ENCODE measurements at regions not wholly inside any gene's neighbourhood (a gene's known extent, or its start where the extent isn't known, plus 50 kb on each side); places are given as distances from the start of the nearest gene placed in this dataset.

GRCh38 chr5:169411786-169412430, 111.0 kb upstream of the SLIT3 start:
- no peak overlapping the region for H3K27ac ChIP-seq (replicated peaks)
- intact Hi-C loops (cut with micrococcal nuclease): no loop called here
- TF ChIP-seq, protein P1, sequence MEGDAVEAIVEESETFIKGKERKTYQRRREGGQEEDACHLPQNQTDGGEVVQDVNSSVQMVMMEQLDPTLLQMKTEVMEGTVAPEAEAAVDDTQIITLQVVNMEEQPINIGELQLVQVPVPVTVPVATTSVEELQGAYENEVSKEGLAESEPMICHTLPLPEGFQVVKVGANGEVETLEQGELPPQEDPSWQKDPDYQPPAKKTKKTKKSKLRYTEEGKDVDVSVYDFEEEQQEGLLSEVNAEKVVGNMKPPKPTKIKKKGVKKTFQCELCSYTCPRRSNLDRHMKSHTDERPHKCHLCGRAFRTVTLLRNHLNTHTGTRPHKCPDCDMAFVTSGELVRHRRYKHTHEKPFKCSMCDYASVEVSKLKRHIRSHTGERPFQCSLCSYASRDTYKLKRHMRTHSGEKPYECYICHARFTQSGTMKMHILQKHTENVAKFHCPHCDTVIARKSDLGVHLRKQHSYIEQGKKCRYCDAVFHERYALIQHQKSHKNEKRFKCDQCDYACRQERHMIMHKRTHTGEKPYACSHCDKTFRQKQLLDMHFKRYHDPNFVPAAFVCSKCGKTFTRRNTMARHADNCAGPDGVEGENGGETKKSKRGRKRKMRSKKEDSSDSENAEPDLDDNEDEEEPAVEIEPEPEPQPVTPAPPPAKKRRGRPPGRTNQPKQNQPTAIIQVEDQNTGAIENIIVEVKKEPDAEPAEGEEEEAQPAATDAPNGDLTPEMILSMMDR (IDR thresholded peaks at IDR 0.05; ENCODE audit: borderline replicate concordance): no peak
- no peaks in the 10 kb centered on the region for H3K27me3 ChIP-seq (ENCODE audit: low read depth)
- H3K4me3 ChIP-seq: no peak overlapping the region
- no peaks in the 10 kb centered on the region for H3K36me3 ChIP-seq
- H3K4me1 ChIP-seq: no peaks in the 10 kb centered on the region
- H3K9me3 ChIP-seq (replicated peaks): no peaks in the 10 kb centered on the region
- no peak for DNase-seq

DNA sequence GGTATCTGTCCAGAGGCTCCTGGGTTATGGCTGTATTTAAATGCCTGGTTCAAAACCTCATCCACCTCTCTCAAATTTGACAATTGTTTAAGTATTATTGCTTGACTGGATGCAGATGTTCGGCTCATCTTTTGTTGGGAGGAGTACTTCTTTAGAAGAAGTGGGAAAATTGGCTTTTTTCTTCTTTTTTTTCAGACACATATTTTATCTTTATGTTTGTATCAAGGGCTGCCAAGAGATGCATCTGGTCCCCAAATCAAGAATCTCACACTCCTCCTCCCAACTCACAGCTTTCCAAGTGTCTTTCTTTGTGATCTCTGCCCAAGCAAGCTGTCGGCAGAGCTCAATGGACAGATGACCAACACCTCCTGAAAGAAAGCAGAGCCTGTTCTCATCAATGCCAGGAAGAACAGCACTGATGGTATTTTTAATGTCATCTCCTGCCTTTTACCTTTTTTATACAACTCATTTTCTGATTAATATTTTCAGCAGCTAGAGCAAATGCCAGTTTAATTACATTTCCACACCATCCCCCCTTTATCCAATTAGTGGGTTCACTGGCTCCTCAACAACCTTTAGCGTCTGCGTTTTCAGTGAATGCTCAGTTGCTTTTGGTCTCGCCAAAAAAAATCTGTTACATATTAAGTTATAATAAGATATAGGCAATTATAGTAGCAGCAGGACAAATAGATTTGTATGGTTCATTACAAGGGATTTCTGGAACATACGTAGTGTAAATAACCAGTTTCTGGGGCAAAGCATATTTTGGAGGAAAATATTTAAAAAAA, 110.3 kb upstream of the SLIT3 start:
- Histone ChIP-seq H3K4me3 (no peak overlapping the region), H3K27me3 (ENCODE audit: low read depth) (no peaks in the 10 kb centered on the region), H3K4me1 (no peaks in the 10 kb centered on the region), H3K36me3 (no peaks in the 10 kb centered on the region), H3K27ac (replicated peaks) (no peak overlapping the region), H3K9me3 (replicated peaks) (no peaks in the 10 kb centered on the region)
- intact Hi-C loops (cut with micrococcal nuclease): no loop called here
- TF ChIP-seq, protein P1 (IDR thresholded peaks at IDR 0.05; ENCODE audit: borderline replicate concordance): no peak
- no peak for DNase-seq

DNA sequence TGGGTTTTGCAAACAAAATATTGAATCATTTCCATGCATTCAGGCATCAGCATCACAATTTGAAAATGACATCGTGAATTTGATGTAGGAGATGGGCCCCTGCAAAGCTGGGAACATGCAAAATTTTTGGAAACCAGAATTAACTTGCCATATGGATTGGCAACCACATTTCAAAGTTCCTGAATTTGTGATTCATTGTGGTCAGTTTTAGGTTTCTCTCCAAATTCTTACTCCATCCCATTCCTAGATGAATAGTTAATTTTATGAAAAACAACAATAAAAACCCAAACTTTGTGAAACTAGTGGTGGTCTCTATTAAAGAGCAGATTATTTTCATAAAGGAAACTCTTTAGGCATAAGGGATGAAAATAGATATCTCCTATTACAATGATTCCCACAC, 107.8 kb upstream of the SLIT3 start:
- intact Hi-C loops (cut with micrococcal nuclease): no loop called here
- Histone ChIP-seq H3K36me3 (no peaks in the 10 kb centered on the region), H3K4me1 (no peaks in the 10 kb centered on the region), H3K27me3 (ENCODE audit: low read depth) (no peaks in the 10 kb centered on the region), H3K9me3 (replicated peaks) (no peaks in the 10 kb centered on the region), H3K27ac (replicated peaks) (no peak overlapping the region), H3K4me3 (no peak overlapping the region)
- TF ChIP-seq, protein P1 (IDR thresholded peaks at IDR 0.05; ENCODE audit: borderline replicate concordance): no peak
- no peak for DNase-seq

GRCh38 chr5:169408171-169408570, 107.2 kb upstream of the SLIT3 start:
- Histone ChIP-seq H3K27me3 (ENCODE audit: low read depth) (no peaks in the 10 kb centered on the region), H3K4me1 (no peaks in the 10 kb centered on the region), H3K27ac (replicated peaks) (no peak overlapping the region), H3K9me3 (replicated peaks) (no peaks in the 10 kb centered on the region), H3K36me3 (no peaks in the 10 kb centered on the region), H3K4me3 (no peak overlapping the region)
- DNase-seq: no peak
- intact Hi-C loops (cut with micrococcal nuclease): no loop called here
- TF ChIP-seq, protein P1 (IDR thresholded peaks at IDR 0.05; ENCODE audit: borderline replicate concordance): no peak

DNA sequence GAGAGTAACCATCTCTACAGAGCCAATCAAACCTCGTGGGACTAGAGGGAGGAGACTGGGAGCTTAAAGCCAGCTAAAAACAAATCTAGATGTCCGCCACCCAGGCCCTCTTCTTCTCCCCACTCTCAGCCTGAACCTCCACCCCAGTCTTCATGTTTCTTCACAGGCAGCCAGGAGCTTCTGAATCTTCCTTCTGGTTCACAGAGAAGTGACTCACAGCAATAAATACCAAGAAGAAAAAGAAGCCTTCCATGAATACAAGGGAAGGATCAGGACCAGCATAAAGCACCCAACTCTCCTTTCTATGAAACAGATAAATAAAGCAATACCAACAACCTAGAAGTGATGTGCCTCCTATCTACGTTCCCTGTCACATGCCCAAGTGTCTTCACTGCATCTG, 103.3 kb upstream of the SLIT3 start:
- intact Hi-C loops (cut with micrococcal nuclease): no loop called here

More for the DNA sequence above, 103.3 kb upstream of the SLIT3 start:
- Histone ChIP-seq H3K9me3 (replicated peaks) (peaks cover 2% of the 10 kb centered on the region), H3K4me3 (no peak overlapping the region), H3K27ac (replicated peaks) (no peak overlapping the region), H3K4me1 (no peaks in the 10 kb centered on the region), H3K27me3 (ENCODE audit: low read depth) (no peaks in the 10 kb centered on the region), H3K36me3 (no peaks in the 10 kb centered on the region)
- TF ChIP-seq, protein P1 (IDR thresholded peaks at IDR 0.05; ENCODE audit: borderline replicate concordance): no peak
- no peak for DNase-seq
